ENCODE measurements at regions not wholly inside any gene's neighbourhood (a gene's known extent, or its start where the extent isn't known, plus 50 kb on each side); places are given as distances from the start of the nearest gene placed in this dataset.

GRCh38 chr12:107449891-107450290 lies 235.7 kb upstream of the PWP1 start:
- no peak for DNase-seq

GRCh38 chr12:107450541-107450940 lies 235.1 kb upstream of the PWP1 start:
- no peak for DNase-seq

GRCh38 chr12:107451246-107451645 lies 234.4 kb upstream of the PWP1 start:
- no peak for DNase-seq

- no peak for DNase-seq
Measured at GRCh38 chr12:107454109-107454830, 231.3 kb upstream of the PWP1 start.

GRCh38 chr12:107457362-107457935 lies 228.2 kb upstream of the PWP1 start:
- DNase-seq, result no peak

GRCh38 chr12:107458163-107458562 lies 227.4 kb upstream of the PWP1 start:
- DNase-seq, result no peak

- DNase-seq, result no peak
Measured at GRCh38 chr12:107458990-107459389, 226.6 kb upstream of the PWP1 start.

GRCh38 chr12:107459641-107460040 lies 226.0 kb upstream of the PWP1 start:
- DNase-seq, result no peak

GRCh38 chr12:107461222-107461975 lies 224.2 kb upstream of the PWP1 start:
- DNase-seq, result no peak

GRCh38 chr12:107462428-107463332 lies 222.9 kb upstream of the PWP1 start:
- DNase-seq, result no peak

- no peak for DNase-seq
Measured at GRCh38 chr12:107464644-107465043, 221.0 kb upstream of the PWP1 start.

GRCh38 chr12:107465625-107466024 lies 220.0 kb upstream of the PWP1 start:
- no peak for DNase-seq

GRCh38 chr12:107467716-107468115 lies 217.9 kb upstream of the PWP1 start:
- DNase-seq, result no peak

- DNase-seq, result no peak
Measured at GRCh38 chr12:107468182-107468581, 217.4 kb upstream of the PWP1 start.

GRCh38 chr12:107469011-107469410 lies 216.6 kb upstream of the PWP1 start:
- no peak for DNase-seq

GRCh38 chr12:107470645-107471044 lies 215.0 kb upstream of the PWP1 start:
- DNase-seq, result no peak

GRCh38 chr12:107472308-107472707 lies 213.3 kb upstream of the PWP1 start:
- DNase-seq, result no peak

GRCh38 chr12:107474099-107474498 lies 211.5 kb upstream of the PWP1 start:
- no peak for DNase-seq

GRCh38 chr12:107474639-107475539 lies 210.7 kb upstream of the PWP1 start:
- no peak for DNase-seq

GRCh38 chr12:107475900-107476299 lies 209.7 kb upstream of the PWP1 start:
- DNase-seq, result no peak

GRCh38 chr12:107477018-107477417 lies 208.6 kb upstream of the PWP1 start:
- no peak for DNase-seq

Data from NCI-H1436 (cell line).